ENCODE measurements at regions not wholly inside any gene's neighbourhood (a gene's known extent, or its start where the extent isn't known, plus 50 kb on each side); places are given as distances from the start of the nearest gene placed in this dataset.

- 92 to 93% methylated on average over 6 of the region's 6 CpGs for WGBS, 2 experiments
- H3K27ac ChIP-seq (ENCODE audit: insufficient read depth, low read depth, low read length, poor library complexity, severe bottlenecking), result no peak overlapping the region
- H3K27me3 ChIP-seq (ENCODE audit: control insufficient read depth, insufficient read depth, low read length, poor library complexity, severe bottlenecking), result no peaks in the 10 kb centered on the region
Measured at GRCh38 chr16:9308850-9309249, 217.4 kb downstream of the HAPSTR1 start.

GRCh38 chr16:9309844-9310243, 218.4 kb downstream of the HAPSTR1 start:
- no peak overlapping the region for H3K27ac ChIP-seq (ENCODE audit: insufficient read depth, low read depth, low read length, poor library complexity, severe bottlenecking)
- no peak overlapping the region for H3K4me3 ChIP-seq (ENCODE audit: insufficient read depth, low read depth, low read length)
- WGBS, 2 experiments, result 89 to 93% methylated on average over 2 of the region's 2 CpGs
- H3K27me3 ChIP-seq (ENCODE audit: control insufficient read depth, insufficient read depth, low read length, poor library complexity, severe bottlenecking), result no peaks in the 10 kb centered on the region
- H3K4me1 ChIP-seq (ENCODE audit: control insufficient read depth, insufficient read depth, low read length), result peaks cover 6% of the 10 kb centered on the region
- no peaks in the 10 kb centered on the region for H3K36me3 ChIP-seq (ENCODE audit: control insufficient read depth, insufficient read depth, low read length)
- H3K9me3 ChIP-seq (ENCODE audit: control insufficient read depth, low read length), result no peaks in the 10 kb centered on the region

More at GRCh38 chr16:9308850-9309249, 217.4 kb downstream of the HAPSTR1 start:
- Histone ChIP-seq H3K4me1 (ENCODE audit: control insufficient read depth, insufficient read depth, low read length) (peaks cover 6% of the 10 kb centered on the region), H3K4me3 (ENCODE audit: insufficient read depth, low read depth, low read length) (no peak overlapping the region), H3K36me3 (ENCODE audit: control insufficient read depth, insufficient read depth, low read length) (no peaks in the 10 kb centered on the region), H3K9me3 (ENCODE audit: control insufficient read depth, low read length) (no peaks in the 10 kb centered on the region)

- Histone ChIP-seq H3K9me3 (ENCODE audit: control insufficient read depth, low read length) (no peaks in the 10 kb centered on the region), H3K4me3 (ENCODE audit: insufficient read depth, low read depth, low read length) (no peak overlapping the region), H3K36me3 (ENCODE audit: control insufficient read depth, insufficient read depth, low read length) (no peaks in the 10 kb centered on the region), H3K27me3 (ENCODE audit: control insufficient read depth, insufficient read depth, low read length, poor library complexity, severe bottlenecking) (no peaks in the 10 kb centered on the region), H3K27ac (ENCODE audit: insufficient read depth, low read depth, low read length, poor library complexity, severe bottlenecking) (no peak overlapping the region), H3K4me1 (ENCODE audit: control insufficient read depth, insufficient read depth, low read length) (peaks cover 6% of the 10 kb centered on the region)
- WGBS, 2 experiments, result 24 to 29% methylated on average over 5 of the region's 5 CpGs
Measured at GRCh38 chr16:9311303-9311954, 220.0 kb downstream of the HAPSTR1 start.

- H3K27ac ChIP-seq (ENCODE audit: insufficient read depth, low read depth, low read length, poor library complexity, severe bottlenecking), result no peak overlapping the region
- H3K27me3 ChIP-seq (ENCODE audit: control insufficient read depth, insufficient read depth, low read length, poor library complexity, severe bottlenecking), result no peaks in the 10 kb centered on the region
- peaks cover 3% of the 10 kb centered on the region for H3K4me1 ChIP-seq (ENCODE audit: control insufficient read depth, insufficient read depth, low read length)
- no peaks in the 10 kb centered on the region for H3K9me3 ChIP-seq (ENCODE audit: control insufficient read depth, low read length)
- H3K36me3 ChIP-seq (ENCODE audit: control insufficient read depth, insufficient read depth, low read length), result no peaks in the 10 kb centered on the region
- H3K4me3 ChIP-seq (ENCODE audit: insufficient read depth, low read depth, low read length), result no peak overlapping the region
Measured at GRCh38 chr16:9316008-9316407, 224.6 kb downstream of the HAPSTR1 start.

GRCh38 chr16:9316615-9317014, 225.2 kb downstream of the HAPSTR1 start:
- Histone ChIP-seq H3K36me3 (ENCODE audit: control insufficient read depth, insufficient read depth, low read length) (no peaks in the 10 kb centered on the region), H3K4me3 (ENCODE audit: insufficient read depth, low read depth, low read length) (no peak overlapping the region)
- WGBS, 2 experiments, result 80 to 85% methylated on average over 2 of the region's 2 CpGs

GRCh38 chr16:9318764-9319163, 227.3 kb downstream of the HAPSTR1 start:
- no peaks in the 10 kb centered on the region for H3K27me3 ChIP-seq (ENCODE audit: control insufficient read depth, insufficient read depth, low read length, poor library complexity, severe bottlenecking)
- H3K36me3 ChIP-seq (ENCODE audit: control insufficient read depth, insufficient read depth, low read length), result no peaks in the 10 kb centered on the region
- no peaks in the 10 kb centered on the region for H3K9me3 ChIP-seq (ENCODE audit: control insufficient read depth, low read length)
- 71 to 75% methylated on average over 1 to 2 of the region's 2 CpGs for WGBS, 2 experiments
- H3K4me1 ChIP-seq (ENCODE audit: control insufficient read depth, insufficient read depth, low read length), result no peaks in the 10 kb centered on the region
- H3K27ac ChIP-seq (ENCODE audit: insufficient read depth, low read depth, low read length, poor library complexity, severe bottlenecking), result no peak overlapping the region
- H3K4me3 ChIP-seq (ENCODE audit: insufficient read depth, low read depth, low read length), result no peak overlapping the region

More at GRCh38 chr16:9316615-9317014, 225.2 kb downstream of the HAPSTR1 start:
- no peak overlapping the region for H3K27ac ChIP-seq (ENCODE audit: insufficient read depth, low read depth, low read length, poor library complexity, severe bottlenecking)
- no peaks in the 10 kb centered on the region for H3K27me3 ChIP-seq (ENCODE audit: control insufficient read depth, insufficient read depth, low read length, poor library complexity, severe bottlenecking)
- no peaks in the 10 kb centered on the region for H3K4me1 ChIP-seq (ENCODE audit: control insufficient read depth, insufficient read depth, low read length)
- no peaks in the 10 kb centered on the region for H3K9me3 ChIP-seq (ENCODE audit: control insufficient read depth, low read length)

GRCh38 chr16:9322769-9323168, 231.3 kb downstream of the HAPSTR1 start:
- Histone ChIP-seq H3K27ac (ENCODE audit: insufficient read depth, low read depth, low read length, poor library complexity, severe bottlenecking) (no peak overlapping the region), H3K36me3 (ENCODE audit: control insufficient read depth, insufficient read depth, low read length) (no peaks in the 10 kb centered on the region), H3K4me1 (ENCODE audit: control insufficient read depth, insufficient read depth, low read length) (no peaks in the 10 kb centered on the region), H3K9me3 (ENCODE audit: control insufficient read depth, low read length) (no peaks in the 10 kb centered on the region), H3K27me3 (ENCODE audit: control insufficient read depth, insufficient read depth, low read length, poor library complexity, severe bottlenecking) (no peaks in the 10 kb centered on the region), H3K4me3 (ENCODE audit: insufficient read depth, low read depth, low read length) (no peak overlapping the region)
- 72 to 100% methylated on average over 3 of the region's 3 CpGs for WGBS, 2 experiments

GRCh38 chr16:9323170-9323569, 231.7 kb downstream of the HAPSTR1 start:
- H3K27ac ChIP-seq (ENCODE audit: insufficient read depth, low read depth, low read length, poor library complexity, severe bottlenecking), result no peak overlapping the region
- WGBS, 2 experiments, result 82% methylated on average over 4 of the region's 4 CpGs
- no peaks in the 10 kb centered on the region for H3K36me3 ChIP-seq (ENCODE audit: control insufficient read depth, insufficient read depth, low read length)
- H3K27me3 ChIP-seq (ENCODE audit: control insufficient read depth, insufficient read depth, low read length, poor library complexity, severe bottlenecking), result no peaks in the 10 kb centered on the region
- H3K4me1 ChIP-seq (ENCODE audit: control insufficient read depth, insufficient read depth, low read length), result no peaks in the 10 kb centered on the region
- no peak overlapping the region for H3K4me3 ChIP-seq (ENCODE audit: insufficient read depth, low read depth, low read length)
- H3K9me3 ChIP-seq (ENCODE audit: control insufficient read depth, low read length), result no peaks in the 10 kb centered on the region

- Histone ChIP-seq H3K27me3 (ENCODE audit: control insufficient read depth, insufficient read depth, low read length, poor library complexity, severe bottlenecking) (no peaks in the 10 kb centered on the region), H3K9me3 (ENCODE audit: control insufficient read depth, low read length) (no peaks in the 10 kb centered on the region), H3K36me3 (ENCODE audit: control insufficient read depth, insufficient read depth, low read length) (no peaks in the 10 kb centered on the region), H3K4me3 (ENCODE audit: insufficient read depth, low read depth, low read length) (no peak overlapping the region), H3K27ac (ENCODE audit: insufficient read depth, low read depth, low read length, poor library complexity, severe bottlenecking) (no peak overlapping the region), H3K4me1 (ENCODE audit: control insufficient read depth, insufficient read depth, low read length) (no peaks in the 10 kb centered on the region)
- WGBS, 2 experiments, result 95 to 96% methylated on average over 5 of the region's 5 CpGs
Measured at GRCh38 chr16:9327253-9327652, 235.8 kb downstream of the HAPSTR1 start.

- H3K9me3 ChIP-seq (ENCODE audit: control insufficient read depth, low read length), result no peaks in the 10 kb centered on the region
- H3K4me1 ChIP-seq (ENCODE audit: control insufficient read depth, insufficient read depth, low read length), result no peaks in the 10 kb centered on the region
- no peak overlapping the region for H3K4me3 ChIP-seq (ENCODE audit: insufficient read depth, low read depth, low read length)
- H3K27ac ChIP-seq (ENCODE audit: insufficient read depth, low read depth, low read length, poor library complexity, severe bottlenecking), result no peak overlapping the region
- no peaks in the 10 kb centered on the region for H3K36me3 ChIP-seq (ENCODE audit: control insufficient read depth, insufficient read depth, low read length)
- 93 to 97% methylated on average over 4 of the region's 4 CpGs for WGBS, 2 experiments
- no peaks in the 10 kb centered on the region for H3K27me3 ChIP-seq (ENCODE audit: control insufficient read depth, insufficient read depth, low read length, poor library complexity, severe bottlenecking)
Measured at GRCh38 chr16:9328411-9328810, 237.0 kb downstream of the HAPSTR1 start.

- no peaks in the 10 kb centered on the region for H3K27me3 ChIP-seq (ENCODE audit: control insufficient read depth, insufficient read depth, low read length, poor library complexity, severe bottlenecking)
- H3K9me3 ChIP-seq (ENCODE audit: control insufficient read depth, low read length), result no peaks in the 10 kb centered on the region
- no peaks in the 10 kb centered on the region for H3K4me1 ChIP-seq (ENCODE audit: control insufficient read depth, insufficient read depth, low read length)
- WGBS, 2 experiments, result 79 to 81% methylated on average over 7 of the region's 7 CpGs
- H3K4me3 ChIP-seq (ENCODE audit: insufficient read depth, low read depth, low read length), result no peak overlapping the region
- H3K36me3 ChIP-seq (ENCODE audit: control insufficient read depth, insufficient read depth, low read length), result no peaks in the 10 kb centered on the region
- H3K27ac ChIP-seq (ENCODE audit: insufficient read depth, low read depth, low read length, poor library complexity, severe bottlenecking), result no peak overlapping the region
Measured at GRCh38 chr16:9330095-9330494, 238.7 kb downstream of the HAPSTR1 start.

Data from ectodermal cell (in vitro differentiated cells).